ENCODE measurements at regions not wholly inside any gene's neighbourhood (a gene's known extent, or its start where the extent isn't known, plus 50 kb on each side); places are given as distances from the start of the nearest gene placed in this dataset.
"Not testable (repeated sequence)": the region's sequence is repeated elsewhere in the genome, so short reads cannot be mapped to it uniquely, and the experiment has no call there.

GRCh38 chr1:29549728-29550118 lies 313.4 kb downstream of the PTPRU start:
- TF ChIP-seq CTCF (IDR thresholded peaks at IDR 0.05 in 8 of 11, conservative IDR thresholded peaks at IDR 0.05 in 3 of 11); POLR2A (IDR thresholded peaks at IDR 0.05): not testable (repeated sequence)

Data from spleen (tissue), 7 donors.